CD4-positive, alpha-beta memory T cell (primary cell): ENCODE measurements at regions not wholly inside any gene's neighbourhood (a gene's known extent, or its start where the extent isn't known, plus 50 kb on each side); places are given as distances from the start of the nearest gene placed in this dataset.
"Not testable (repeated sequence)": the region's sequence is repeated elsewhere in the genome, so short reads cannot be mapped to it uniquely, and the experiment has no call there.

ENCODE experiments used
- CTCF ChIA-PET: fragments of 350-600 bp; sonication (Branson Sonifier 250); formaldehyde crosslinking; loops from one replicate; lab custom pipeline; 2021; ENCODE audit warnings: inconsistent platforms; ENCODE audit not compliant: partially characterized antibody; lab: Charles Lee
- POLR2A ChIA-PET: fragments of 350-600 bp; sonication (Branson Sonifier 250); formaldehyde crosslinking; loops from one replicate; lab custom pipeline; 2021; ENCODE audit not compliant: partially characterized antibody; lab: Charles Lee
- DNase-seq, 5 donors: peaks; one replicate each; pipeline versions ENCODE4 v3.0.0 to v3.0.0-alpha.2; 2020 to 2022; ENCODE audit warnings: mixed read lengths in 1 of 5
- H3K27ac ChIP-seq: one replicate; pipeline ENCODE4 v1.7.0; 2013; ENCODE audit warnings: low read depth, low read length
- H3K27me3 ChIP-seq: 2 replicates; pipeline ENCODE4 v1.7.0; 2013; ENCODE audit warnings: mild to moderate bottlenecking, low read length, moderate library complexity; ENCODE audit not compliant: insufficient read depth
- H3K36me3 ChIP-seq: 2 replicates; pipeline ENCODE4 v1.7.0; 2013; ENCODE audit warnings: mild to moderate bottlenecking, low read length, moderate library complexity; ENCODE audit not compliant: insufficient read depth
- H3K4me1 ChIP-seq: 2 replicates; pipeline ENCODE4 v1.7.0; 2013; ENCODE audit warnings: mild to moderate bottlenecking, low read length, moderate library complexity; ENCODE audit not compliant: insufficient read depth
- H3K4me3 ChIP-seq, 2 donors: one replicate each; pipeline ENCODE4 v1.7.0; 2013; ENCODE audit warnings: low read length in 2 of 2, mild to moderate bottlenecking in 1 of 2
- H3K9me3 ChIP-seq, 2 donors: one replicate each; pipeline ENCODE4 v1.7.0; 2013; ENCODE audit warnings: low read length in 2 of 2, control low read depth in 1 of 2; ENCODE audit not compliant: control insufficient read depth in 1 of 2
- H3K27ac Mint-ChIP-seq, 7 donors: one replicate each; pipeline ENCODE4 v1.8.0; 2020 to 2021; ENCODE audit warnings: mixed read lengths in 7 of 7, mild to moderate bottlenecking in 6 of 7, inconsistent platforms in 3 of 7, moderate library complexity in 3 of 7
- H3K27me3 Mint-ChIP-seq, 2 donors: one replicate each; pipeline ENCODE4 v1.8.0; 2020 to 2021; ENCODE audit warnings: mixed read lengths in 2 of 2
- H3K36me3 Mint-ChIP-seq, 2 donors: one replicate each; pipeline ENCODE4 v1.8.0; 2020 to 2021; ENCODE audit warnings: mixed read lengths in 2 of 2, inconsistent platforms in 1 of 2, mild to moderate bottlenecking in 1 of 2
- H3K4me1 Mint-ChIP-seq, 4 donors: one replicate each; pipeline ENCODE4 v1.8.0; 2020 to 2021; ENCODE audit warnings: mixed read lengths in 4 of 4, mild to moderate bottlenecking in 1 of 4
- H3K4me3 Mint-ChIP-seq, 8 donors: one replicate each; pipeline ENCODE4 v1.8.0; 2020 to 2021; ENCODE audit warnings: mixed read lengths in 8 of 8, mild to moderate bottlenecking in 7 of 8, moderate library complexity in 6 of 8, inconsistent platforms in 3 of 8
- H3K9me3 Mint-ChIP-seq, 8 donors: one replicate each; pipeline ENCODE4 v1.8.0; 2020 to 2021; ENCODE audit warnings: mixed read lengths in 8 of 8, mild to moderate bottlenecking in 5 of 8, inconsistent platforms in 3 of 8, moderate library complexity in 1 of 8
- intact Hi-C: fragments of 100-400 bp; cut with micrococcal nuclease; formaldehyde crosslinking; loops from one replicate; pipeline ENCODE4 v1.15.1; 2023

DNA sequence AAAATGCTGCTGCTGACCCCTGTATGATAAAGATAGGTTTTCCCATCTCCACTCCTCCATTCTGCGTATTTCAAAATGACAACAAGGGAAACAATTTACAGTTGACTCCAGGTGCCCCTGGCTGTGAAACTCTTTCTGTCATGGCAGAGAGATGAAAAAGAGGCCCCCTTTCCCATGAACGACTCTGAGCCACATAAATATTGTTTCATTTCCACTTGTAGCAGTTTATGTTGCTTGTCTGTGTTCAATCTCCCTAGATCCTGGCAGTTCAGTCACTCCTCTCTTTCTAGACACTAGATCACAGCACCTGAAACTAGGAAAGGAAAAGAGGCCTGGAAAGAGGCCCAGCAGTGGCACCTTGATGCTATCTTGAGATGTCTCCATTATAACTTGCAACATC lies 121.0 kb upstream of the ZNF521 start:
- no peaks in the 10 kb centered on the region for H3K36me3 Mint-ChIP-seq
- H3K27ac ChIP-seq, result no peak overlapping the region
- ChIA-PET CTCF (no interaction called here), POLR2A (no interaction called here)
- H3K4me3 ChIP-seq, result no peak overlapping the region
- no peaks in the 10 kb centered on the region for H3K4me1 Mint-ChIP-seq
- no peak overlapping the region for H3K27ac Mint-ChIP-seq
- H3K27me3 ChIP-seq, result no peaks in the 10 kb centered on the region
- H3K4me1 ChIP-seq, result no peaks in the 10 kb centered on the region
- no peaks in the 10 kb centered on the region for H3K9me3 ChIP-seq
- DNase-seq, result no peak
- H3K36me3 ChIP-seq, result no peaks in the 10 kb centered on the region
- H3K27me3 Mint-ChIP-seq, result no peaks in the 10 kb centered on the region
- peaks cover 2 to 13% (median 8%) of the 10 kb centered on the region in 8 donors for H3K9me3 Mint-ChIP-seq
- H3K4me3 Mint-ChIP-seq, result no peak overlapping the region
- intact Hi-C loops, result no loop called here

DNA sequence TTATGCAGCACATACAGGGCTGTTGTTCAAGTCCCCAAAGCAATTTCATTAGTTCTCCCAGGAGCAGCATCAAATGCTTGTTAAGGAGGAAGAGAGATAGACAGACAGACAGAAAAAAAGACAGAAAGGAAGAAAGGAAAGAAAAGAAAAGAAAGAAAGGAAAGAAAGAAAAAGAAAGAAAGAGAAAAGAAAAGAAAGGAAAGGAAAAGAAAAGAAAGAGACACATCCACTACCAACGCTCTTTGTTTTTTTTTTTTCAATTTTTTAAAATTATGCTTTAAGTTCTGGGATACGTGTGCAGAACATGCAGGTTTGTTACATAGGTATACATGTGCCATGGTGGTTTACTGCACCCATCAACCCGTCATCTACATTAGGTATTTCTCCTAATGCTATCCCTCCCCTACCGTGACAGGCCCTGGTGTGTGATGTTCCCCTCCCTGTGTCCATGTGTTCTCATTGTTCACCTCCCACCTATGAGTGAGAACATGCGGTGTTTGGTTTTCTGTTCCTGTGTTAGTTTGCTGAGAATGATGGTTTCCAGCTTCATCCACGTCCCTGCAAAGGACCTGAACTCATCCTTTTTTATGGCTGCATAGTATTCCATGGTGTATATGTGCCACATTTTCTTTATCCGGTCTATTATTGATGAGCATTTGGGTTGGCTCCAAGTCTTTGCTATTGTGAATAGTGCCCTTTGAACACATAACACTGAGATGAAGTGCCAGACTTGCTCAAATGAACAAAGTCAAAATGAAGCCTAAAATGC lies 119.0 kb upstream of the ZNF521 start:
- intact Hi-C loops, H3K27me3 ChIP-seq, H3K27me3 Mint-ChIP-seq, H3K9me3 Mint-ChIP-seq, H3K36me3 Mint-ChIP-seq, H3K27ac ChIP-seq, CTCF ChIA-PET, POLR2A ChIA-PET, H3K9me3 ChIP-seq, H3K36me3 ChIP-seq, H3K4me1 Mint-ChIP-seq, DNase-seq, H3K4me1 ChIP-seq, H3K4me3 Mint-ChIP-seq, H3K4me3 ChIP-seq: not testable (repeated sequence)
- H3K27ac Mint-ChIP-seq, result peak overlapping the region in 2 of 7 donors; percentile 15 to 65

DNA sequence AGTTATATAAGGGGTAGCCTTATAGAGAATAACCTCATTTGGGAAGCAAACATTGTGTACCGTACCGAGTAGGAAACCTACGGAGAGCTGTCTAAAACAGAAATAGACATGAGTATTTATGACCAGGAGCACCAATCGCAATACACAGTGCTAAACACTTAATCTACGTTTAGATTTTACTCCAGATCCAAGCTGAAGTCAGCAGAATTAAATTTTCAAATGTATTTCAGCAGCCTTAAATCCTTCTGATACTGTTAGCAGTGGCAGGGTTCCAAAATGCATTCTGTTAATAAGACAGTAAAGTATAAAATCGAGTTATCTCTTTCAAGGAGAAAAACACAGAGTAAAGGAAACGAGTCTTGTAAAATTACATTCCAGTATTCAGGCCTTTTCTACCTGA lies 118.1 kb upstream of the ZNF521 start:
- Mint-ChIP-seq H3K9me3 (peaks cover 0 to 8% (median 3%) of the 10 kb centered on the region in 8 donors), H3K4me1 (no peaks in the 10 kb centered on the region), H3K4me3 (no peak overlapping the region), H3K36me3 (no peaks in the 10 kb centered on the region), H3K27me3 (no peaks in the 10 kb centered on the region), H3K27ac (no peak overlapping the region)
- Histone ChIP-seq H3K4me1 (no peaks in the 10 kb centered on the region), H3K4me3 (no peak overlapping the region), H3K27ac (no peak overlapping the region), H3K9me3 (no peaks in the 10 kb centered on the region), H3K27me3 (no peaks in the 10 kb centered on the region), H3K36me3 (no peaks in the 10 kb centered on the region)
- POLR2A ChIA-PET, result no interaction called here
- intact Hi-C loops, result no loop called here
- CTCF ChIA-PET, result no interaction called here
- no peak for DNase-seq

- CTCF ChIA-PET, result no interaction called here
- Histone ChIP-seq H3K36me3 (no peaks in the 10 kb centered on the region), H3K4me3 (no peak overlapping the region), H3K4me1 (no peaks in the 10 kb centered on the region), H3K27me3 (no peaks in the 10 kb centered on the region), H3K9me3 (no peaks in the 10 kb centered on the region), H3K27ac (no peak overlapping the region)
- no peaks in the 10 kb centered on the region for H3K36me3 Mint-ChIP-seq
- H3K4me1 Mint-ChIP-seq, result no peaks in the 10 kb centered on the region
- no peak for DNase-seq
- intact Hi-C loops, result no loop called here
- no peak overlapping the region for H3K27ac Mint-ChIP-seq
- H3K27me3 Mint-ChIP-seq, result peaks cover 0 to 2% of the 10 kb centered on the region in 2 donors
- H3K9me3 Mint-ChIP-seq, result peaks cover 0 to 8% (median 2%) of the 10 kb centered on the region in 8 donors
- POLR2A ChIA-PET, result no interaction called here
- H3K4me3 Mint-ChIP-seq, result no peak overlapping the region
Measured at GRCh38 chr18:25469489-25469888, 117.5 kb upstream of the ZNF521 start.

- CTCF ChIA-PET, result interaction anchor here (1.6 kb wide), 1 partner anchor 9 kb away, joined by 4 read pairs; no protein-coding TSS in a partner anchor
- H3K4me1 Mint-ChIP-seq, result no peaks in the 10 kb centered on the region
- no peak for DNase-seq
Measured at GRCh38 chr18:25467226-25467987, 115.4 kb upstream of the ZNF521 start.

GRCh38 chr18:25465152-25465732 lies 113.3 kb upstream of the ZNF521 start:
- intact Hi-C loops, result no loop called here
- H3K36me3 Mint-ChIP-seq, result no peaks in the 10 kb centered on the region
- no peaks in the 10 kb centered on the region for H3K4me1 Mint-ChIP-seq
- ChIA-PET CTCF (no interaction called here), POLR2A (no interaction called here)
- H3K36me3 ChIP-seq, result no peaks in the 10 kb centered on the region
- no peak overlapping the region for H3K27ac ChIP-seq
- peaks cover 0 to 4% (median 0%) of the 10 kb centered on the region in 8 donors for H3K9me3 Mint-ChIP-seq
- H3K27ac Mint-ChIP-seq, result no peak overlapping the region
- H3K4me3 Mint-ChIP-seq, result no peak overlapping the region
- H3K4me1 ChIP-seq, result no peaks in the 10 kb centered on the region
- peaks cover 0 to 2% of the 10 kb centered on the region in 2 donors for H3K27me3 Mint-ChIP-seq
- no peak for DNase-seq
- H3K9me3 ChIP-seq, result no peaks in the 10 kb centered on the region
- H3K27me3 ChIP-seq, result no peaks in the 10 kb centered on the region
- H3K4me3 ChIP-seq, result no peak overlapping the region

More at GRCh38 chr18:25467226-25467987, 115.4 kb upstream of the ZNF521 start:
- Histone ChIP-seq H3K27me3 (no peaks in the 10 kb centered on the region), H3K9me3 (no peaks in the 10 kb centered on the region), H3K4me1 (no peaks in the 10 kb centered on the region), H3K27ac (no peak overlapping the region), H3K4me3 (no peak overlapping the region), H3K36me3 (no peaks in the 10 kb centered on the region)
- POLR2A ChIA-PET, result no interaction called here
- Mint-ChIP-seq H3K36me3 (no peaks in the 10 kb centered on the region), H3K27me3 (peaks cover 0 to 2% of the 10 kb centered on the region in 2 donors), H3K9me3 (peaks cover 0 to 8% (median 1%) of the 10 kb centered on the region in 8 donors), H3K4me3 (no peak overlapping the region), H3K27ac (no peak overlapping the region)
- intact Hi-C loops, result no loop called here

GRCh38 chr18:25464227-25464626 lies 112.3 kb upstream of the ZNF521 start:
- Histone ChIP-seq H3K4me3 (no peak overlapping the region), H3K27me3 (no peaks in the 10 kb centered on the region), H3K4me1 (no peaks in the 10 kb centered on the region), H3K9me3 (no peaks in the 10 kb centered on the region), H3K27ac (no peak overlapping the region), H3K36me3 (no peaks in the 10 kb centered on the region)
- Mint-ChIP-seq H3K9me3 (peaks cover 0 to 6% (median 0%) of the 10 kb centered on the region in 8 donors), H3K4me3 (no peak overlapping the region), H3K4me1 (no peaks in the 10 kb centered on the region), H3K27ac (no peak overlapping the region), H3K27me3 (peaks cover 0 to 2% of the 10 kb centered on the region in 2 donors), H3K36me3 (no peaks in the 10 kb centered on the region)
- POLR2A ChIA-PET, result no interaction called here
- intact Hi-C loops, result no loop called here
- no peak for DNase-seq
- CTCF ChIA-PET, result no interaction called here
